H9 (cell line): ENCODE measurements at regions not wholly inside any gene's neighbourhood (a gene's known extent, or its start where the extent isn't known, plus 50 kb on each side); places are given as distances from the start of the nearest gene placed in this dataset.

Source experiments
- DNase-seq: peaks from one replicate; pipeline ENCODE4 v3.0.0-alpha.2; 2017
- H2AFZ ChIP-seq: one replicate; pipeline ENCODE4 v1.6.1; 2013; ENCODE audit warnings: mild to moderate bottlenecking, low read length, control low read depth, moderate library complexity
- H2AK5ac ChIP-seq: 2 replicates; pipeline ENCODE4 v1.6.1; 2013; ENCODE audit warnings: low read length, control low read depth, mixed read lengths; ENCODE audit not compliant: insufficient read length
- H2BK120ac ChIP-seq: one replicate; pipeline ENCODE4 v1.6.1; 2013; ENCODE audit warnings: low read depth, mild to moderate bottlenecking, low read length, control low read depth, inconsistent platforms; ENCODE audit not compliant: poor library complexity, severe bottlenecking
- H2BK12ac ChIP-seq: 2 replicates; pipeline ENCODE4 v1.6.1; 2013; ENCODE audit warnings: low read length, control low read depth, mixed read lengths, low read depth; ENCODE audit not compliant: insufficient read length
- H2BK15ac ChIP-seq: 2 replicates; pipeline ENCODE4 v1.6.1; 2013; ENCODE audit warnings: low read depth, low read length, control low read depth
- H2BK20ac ChIP-seq: one replicate; pipeline ENCODE4 v1.6.1; 2013; ENCODE audit warnings: low read depth, mild to moderate bottlenecking, low read length, control low read depth, inconsistent platforms; ENCODE audit not compliant: poor library complexity, severe bottlenecking
- H2BK5ac ChIP-seq: 2 replicates; pipeline ENCODE4 v1.6.1; 2013; ENCODE audit warnings: low read length, control low read depth, mixed read lengths; ENCODE audit not compliant: insufficient read length
- H3K14ac ChIP-seq: 2 replicates; pipeline ENCODE4 v1.6.1; 2013; ENCODE audit warnings: low read length, control low read depth; ENCODE audit not compliant: insufficient read depth
- H3K18ac ChIP-seq: 2 replicates; pipeline ENCODE4 v1.6.1; 2013; ENCODE audit warnings: low read depth, mild to moderate bottlenecking, mixed read lengths, low read length, control low read depth; ENCODE audit not compliant: insufficient read length
- H3K23ac ChIP-seq: 2 replicates; pipeline ENCODE4 v1.6.1; 2013; ENCODE audit warnings: low read length, control low read depth, mixed read lengths, low read depth; ENCODE audit not compliant: insufficient read length
- H3K23me2 ChIP-seq: 2 replicates; pipeline ENCODE4 v1.6.1; 2013; ENCODE audit warnings: low read depth, mild to moderate bottlenecking, mixed read lengths, low read length, control low read depth; ENCODE audit not compliant: insufficient read length, poor library complexity, severe bottlenecking
- H3K27ac ChIP-seq: 2 replicates; pipeline ENCODE4 v1.5.1; 2013; ENCODE audit warnings: low read length, control low read depth, mixed read lengths, low read depth; ENCODE audit not compliant: insufficient read length
- H3K27me3 ChIP-seq: 2 replicates; pipeline ENCODE4 v1.6.1; 2013; ENCODE audit warnings: low read length, control low read depth, inconsistent platforms; ENCODE audit not compliant: insufficient read depth
- H3K4ac ChIP-seq: 2 replicates; pipeline ENCODE4 v1.6.1; 2013; ENCODE audit warnings: low read depth, mild to moderate bottlenecking, control low read depth, inconsistent platforms, low read length, moderate library complexity
- H3K4me1 ChIP-seq: 2 replicates; pipeline ENCODE4 v1.6.1; 2013; ENCODE audit warnings: low read length, control low read depth, inconsistent platforms; ENCODE audit not compliant: insufficient read depth
- H3K4me2 ChIP-seq: 2 replicates; pipeline ENCODE4 v1.6.1; 2013; ENCODE audit warnings: low read length, control low read depth, mixed read lengths; ENCODE audit not compliant: insufficient read length, insufficient read depth
- H3K56ac ChIP-seq: 2 replicates; pipeline ENCODE4 v1.6.1; 2013; ENCODE audit warnings: low read depth, mild to moderate bottlenecking, mixed read lengths, low read length, control low read depth; ENCODE audit not compliant: insufficient read length
- H3K79me1 ChIP-seq: 2 replicates; pipeline ENCODE4 v1.6.1; 2013; ENCODE audit warnings: low read depth, mild to moderate bottlenecking, moderate library complexity, low read length, control low read depth, inconsistent platforms; ENCODE audit not compliant: insufficient read depth, poor library complexity, severe bottlenecking
- H3K79me2 ChIP-seq: 2 replicates; pipeline ENCODE4 v1.6.1; 2013; ENCODE audit warnings: low read length, control low read depth, inconsistent platforms; ENCODE audit not compliant: insufficient read depth
- H3K9ac ChIP-seq: 2 replicates; pipeline ENCODE4 v1.6.1; 2013; ENCODE audit warnings: low read length, control low read depth, mixed read lengths; ENCODE audit not compliant: insufficient read length; ENCODE audit errors: extremely low read depth
- H3K9me3 ChIP-seq: one replicate; pipeline ENCODE4 v1.6.1; 2013; ENCODE audit warnings: low read depth, low read length, inconsistent platforms; ENCODE audit not compliant: control insufficient read depth
- H3T11ph ChIP-seq: one replicate; pipeline ENCODE4 v1.6.1; 2013; ENCODE audit warnings: mild to moderate bottlenecking, low read length, control low read depth, inconsistent platforms
- H4K20me1 ChIP-seq: one replicate; pipeline ENCODE4 v1.6.1; 2013; ENCODE audit not compliant: control insufficient read depth, insufficient read length, insufficient read depth
- H4K5ac ChIP-seq: 2 replicates; pipeline ENCODE4 v1.6.1; 2013; ENCODE audit warnings: low read depth, mild to moderate bottlenecking, mixed read lengths, low read length, control low read depth; ENCODE audit not compliant: insufficient read length
- H4K8ac ChIP-seq: replicated peaks from 2 replicates; pipeline ENCODE4 v1.6.1; 2013; ENCODE audit warnings: low read length, control low read depth, mixed read lengths, low read depth; ENCODE audit not compliant: insufficient read length
- H4K91ac ChIP-seq: 2 replicates; pipeline ENCODE4 v1.6.1; 2013; ENCODE audit warnings: low read depth, mild to moderate bottlenecking, moderate library complexity, mixed read lengths, low read length, control low read depth; ENCODE audit not compliant: insufficient read length
- H3K27ac Mint-ChIP-seq, 3 experiments: 2 replicates in 2 of 3; 3 replicates in 1 of 3; pipeline ENCODE4 v1.8.0; 2020 to 2021; ENCODE audit warnings: mixed read lengths in 3 of 3, mild to moderate bottlenecking in 1 of 3, moderate library complexity in 1 of 3
- H3K27me3 Mint-ChIP-seq: 2 replicates; pipeline ENCODE4 v1.8.0; 2021; ENCODE audit warnings: low read depth, mild to moderate bottlenecking, moderate library complexity, mixed read lengths
- H3K36me3 Mint-ChIP-seq, 3 experiments: 2 replicates in 2 of 3; 3 replicates in 1 of 3; pipeline ENCODE4 v1.8.0; 2020 to 2021; ENCODE audit warnings: low read depth in 3 of 3, mixed read lengths in 3 of 3; ENCODE audit not compliant: insufficient read depth in 1 of 3
- H3K4me1 Mint-ChIP-seq, 2 experiments: 2 replicates each; pipeline ENCODE4 v1.8.0; 2020; ENCODE audit warnings: mixed read lengths in 2 of 2
- H3K4me3 Mint-ChIP-seq, 2 experiments: 2 replicates in 1 of 2; 3 replicates in 1 of 2; pipeline ENCODE4 v1.8.0; 2020 to 2021; ENCODE audit warnings: mild to moderate bottlenecking in 2 of 2, mixed read lengths in 2 of 2, moderate library complexity in 1 of 2
- H3K9me3 Mint-ChIP-seq, 2 experiments: 2 replicates in 1 of 2; 3 replicates in 1 of 2; pipeline ENCODE4 v1.8.0; 2020; ENCODE audit warnings: mild to moderate bottlenecking in 2 of 2, mixed read lengths in 2 of 2, moderate library complexity in 1 of 2
- CTCF ChIP-seq: fragments of 200-600 bp; sonication (generic); conservative IDR thresholded peaks from 3 replicates; pipeline ENCODE4 v1.8.0; 2021; ENCODE audit warnings: antibody characterized with exemption, mild to moderate bottlenecking
- WGBS: extraction: QIAGEN DNeasy Blood & Tissue Kit; methylation state at CpG from one replicate; pipeline ENCODE4 v1.1.7; 2013; ENCODE audit warnings: missing lambda C conversion rate, low lambda C conversion rate, mixed read lengths; ENCODE audit not compliant: insufficient read length; ENCODE audit errors: extremely low coverage; 5-methylcytosine and 5-hydroxymethylcytosine counted together

- Histone ChIP-seq H4K8ac (no peak overlapping the region), H3K18ac (no peak overlapping the region), H3K9me3 (no peaks in the 10 kb centered on the region), H3K79me2 (no peaks in the 10 kb centered on the region), H3K79me1 (no peaks in the 10 kb centered on the region), H3K4me2 (no peak overlapping the region), H4K5ac (no peak overlapping the region), H3K14ac (no peak overlapping the region), H3K4ac (no peak overlapping the region), H2BK15ac (no peak overlapping the region), H3T11ph (no peak overlapping the region), H3K9ac (no peak overlapping the region), H3K56ac (no peak overlapping the region), H4K91ac (no peak overlapping the region), H2BK20ac (no peak overlapping the region), H2AK5ac (no peak overlapping the region), H3K23me2 (no peaks in the 10 kb centered on the region), H3K27ac (no peak overlapping the region), H2BK5ac (no peak overlapping the region), H3K23ac (no peak overlapping the region), H2BK120ac (no peak overlapping the region), H2BK12ac (no peak overlapping the region), H3K27me3 (no peaks in the 10 kb centered on the region), H4K20me1 (no peaks in the 10 kb centered on the region), H3K4me1 (no peaks in the 10 kb centered on the region), H2AFZ (no peak overlapping the region)
- Mint-ChIP-seq H3K4me1 (no peaks in the 10 kb centered on the region), H3K27ac (no peak overlapping the region), H3K4me3 (no peak overlapping the region), H3K9me3 (no peaks in the 10 kb centered on the region), H3K36me3 (no peaks in the 10 kb centered on the region; a peak in 1 of 7 replicates), H3K27me3 (peaks cover 7% of the 10 kb centered on the region)
- WGBS: no CpG with 5 or more reads among the region's 7 CpGs
- no peak for DNase-seq
- no peak for TF ChIP-seq CTCF
These were observed 303.6 kb downstream of the PTPRU start for GRCh38 chr1:29539971-29540370.
